ENCODE measurements at regions not wholly inside any gene's neighbourhood (a gene's known extent, or its start where the extent isn't known, plus 50 kb on each side); places are given as distances from the start of the nearest gene placed in this dataset.

DNA sequence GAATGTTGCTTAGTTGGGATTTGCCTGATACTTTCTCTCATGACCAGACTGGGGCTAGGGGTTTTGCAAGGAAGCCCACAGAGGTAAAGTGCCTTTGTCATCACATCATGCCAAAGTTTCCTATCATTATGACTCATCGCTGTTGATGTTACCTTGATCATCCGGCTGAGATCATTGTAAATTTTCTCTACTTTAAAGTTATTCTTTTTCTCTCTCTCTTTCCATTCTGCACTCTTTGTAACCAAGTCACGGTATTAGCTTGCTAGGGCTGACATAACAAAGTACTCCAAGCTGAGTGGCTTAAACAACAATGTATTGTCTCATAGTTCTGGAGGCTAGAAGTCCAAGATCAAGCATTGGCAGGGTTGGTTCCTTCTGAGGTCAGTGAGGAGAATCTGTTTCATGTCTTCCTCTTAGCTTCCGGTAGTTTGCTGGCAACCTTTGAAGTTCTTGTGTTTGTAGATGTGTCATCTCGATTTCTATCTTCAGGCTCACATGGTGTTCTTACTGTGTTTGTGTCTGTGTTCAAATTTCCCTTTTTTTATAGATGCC, 113.0 kb downstream of the DTHD1 start:
- intact Hi-C loops (cut with DNase I; ENCODE audit: low total_unique reads) = no loop called here

DNA sequence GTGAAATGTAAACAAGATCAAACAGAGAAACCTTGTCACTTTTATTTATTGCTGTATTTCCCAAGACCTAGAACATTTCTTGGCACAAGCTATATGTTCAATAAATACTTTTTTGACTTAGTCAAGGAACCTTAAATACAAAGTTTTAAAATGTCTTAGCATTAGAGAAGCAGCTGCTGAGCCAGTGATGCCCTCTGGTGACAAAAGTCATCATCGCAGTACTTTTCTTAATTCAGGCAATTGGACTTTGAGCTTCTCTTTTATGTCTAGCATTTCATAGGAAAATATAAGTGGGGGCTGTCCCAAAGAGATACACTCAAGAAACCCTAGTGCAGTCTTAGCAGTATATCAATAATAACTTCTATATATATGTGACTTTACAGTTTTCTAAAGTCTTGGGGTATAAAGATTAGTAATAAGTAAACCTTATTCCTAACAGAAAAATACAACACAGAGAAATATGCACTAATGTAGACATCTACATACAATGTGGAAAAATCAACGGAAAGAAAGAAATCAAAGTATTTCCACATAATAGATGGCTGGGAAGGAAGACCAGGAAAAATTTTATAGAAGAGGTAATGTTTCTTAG, 118.4 kb downstream of the DTHD1 start:
- Histone ChIP-seq H3K4me3 (no peak overlapping the region), H3K27ac (no peak overlapping the region), H3K9me3 (no peaks in the 10 kb centered on the region), H3K36me3 (no peaks in the 10 kb centered on the region), H3K4me1 (no peaks in the 10 kb centered on the region), H3K27me3 (no peaks in the 10 kb centered on the region)
- no peak for TF ChIP-seq POLR2AphosphoS5 (IDR thresholded peaks at IDR 0.05)
- TF ChIP-seq, protein P1, sequence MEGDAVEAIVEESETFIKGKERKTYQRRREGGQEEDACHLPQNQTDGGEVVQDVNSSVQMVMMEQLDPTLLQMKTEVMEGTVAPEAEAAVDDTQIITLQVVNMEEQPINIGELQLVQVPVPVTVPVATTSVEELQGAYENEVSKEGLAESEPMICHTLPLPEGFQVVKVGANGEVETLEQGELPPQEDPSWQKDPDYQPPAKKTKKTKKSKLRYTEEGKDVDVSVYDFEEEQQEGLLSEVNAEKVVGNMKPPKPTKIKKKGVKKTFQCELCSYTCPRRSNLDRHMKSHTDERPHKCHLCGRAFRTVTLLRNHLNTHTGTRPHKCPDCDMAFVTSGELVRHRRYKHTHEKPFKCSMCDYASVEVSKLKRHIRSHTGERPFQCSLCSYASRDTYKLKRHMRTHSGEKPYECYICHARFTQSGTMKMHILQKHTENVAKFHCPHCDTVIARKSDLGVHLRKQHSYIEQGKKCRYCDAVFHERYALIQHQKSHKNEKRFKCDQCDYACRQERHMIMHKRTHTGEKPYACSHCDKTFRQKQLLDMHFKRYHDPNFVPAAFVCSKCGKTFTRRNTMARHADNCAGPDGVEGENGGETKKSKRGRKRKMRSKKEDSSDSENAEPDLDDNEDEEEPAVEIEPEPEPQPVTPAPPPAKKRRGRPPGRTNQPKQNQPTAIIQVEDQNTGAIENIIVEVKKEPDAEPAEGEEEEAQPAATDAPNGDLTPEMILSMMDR (IDR thresholded peaks at IDR 0.05) = peak in 2 of 3 donors; percentile 11 to 43
- DNase-seq (ENCODE audit: low spot score in 2 of 2) = no peak
- intact Hi-C loops (cut with DNase I; ENCODE audit: low total_unique reads) = loop anchor here (5.0 kb wide), 1 partner anchor 377 kb away; no protein-coding TSS in a partner anchor

More for the DNA sequence above, 113.0 kb downstream of the DTHD1 start:
- Histone ChIP-seq H3K4me1 (no peaks in the 10 kb centered on the region), H3K9me3 (no peaks in the 10 kb centered on the region), H3K36me3 (no peaks in the 10 kb centered on the region), H3K27me3 (no peaks in the 10 kb centered on the region), H3K4me3 (no peak overlapping the region), H3K27ac (no peak overlapping the region)
- DNase-seq (ENCODE audit: low spot score in 2 of 2) = no peak
- TF ChIP-seq, protein P1 (IDR thresholded peaks at IDR 0.05) = no peak

DNA sequence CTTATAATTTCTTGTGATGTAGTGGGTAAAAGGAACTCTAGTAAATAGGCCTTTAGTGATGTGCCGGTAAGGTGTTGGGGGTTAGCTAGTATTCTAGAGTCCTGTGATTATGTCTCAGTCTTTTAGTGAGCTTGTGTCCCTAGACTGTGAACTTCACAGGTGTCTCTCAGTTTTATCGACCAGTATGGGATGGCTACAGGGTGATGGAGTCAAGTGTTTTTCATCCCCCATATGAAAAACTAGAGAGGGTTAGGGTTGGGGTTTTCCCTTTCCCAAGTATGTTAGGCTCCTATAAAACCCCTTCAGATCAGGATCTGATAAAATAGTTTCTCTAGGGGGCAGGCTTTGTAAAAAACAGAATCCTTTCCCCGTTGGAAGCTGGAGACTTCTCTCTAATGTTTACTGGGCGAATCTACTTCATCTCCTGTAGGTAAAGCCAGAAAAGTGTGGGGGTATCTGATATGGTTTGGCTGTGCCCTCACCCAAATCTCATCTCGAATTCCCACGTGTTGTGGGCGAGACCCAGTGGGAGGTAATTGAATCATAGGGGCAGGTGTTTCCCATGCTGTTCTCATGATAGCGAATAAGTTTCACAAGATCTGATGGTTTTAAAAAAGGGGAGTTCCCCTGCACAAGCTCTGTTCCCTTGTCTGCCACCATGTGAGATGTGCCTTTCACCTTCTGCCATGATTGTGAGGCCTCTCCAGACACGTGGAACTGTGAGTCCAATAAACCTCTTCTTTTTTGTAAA, 120.8 kb downstream of the DTHD1 start:
- H3K4me3 ChIP-seq = no peak overlapping the region
- no peak for DNase-seq (ENCODE audit: low spot score in 2 of 2)
- no peaks in the 10 kb centered on the region for H3K9me3 ChIP-seq
- H3K27me3 ChIP-seq = no peaks in the 10 kb centered on the region
- TF ChIP-seq POLR2AphosphoS5 (IDR thresholded peaks at IDR 0.05) = no peak
- TF ChIP-seq, protein P1 (IDR thresholded peaks at IDR 0.05) = no peak
- no peak overlapping the region for H3K27ac ChIP-seq
- no peaks in the 10 kb centered on the region for H3K4me1 ChIP-seq
- intact Hi-C loops (cut with DNase I; ENCODE audit: low total_unique reads) = no loop called here
- no peaks in the 10 kb centered on the region for H3K36me3 ChIP-seq

DNA sequence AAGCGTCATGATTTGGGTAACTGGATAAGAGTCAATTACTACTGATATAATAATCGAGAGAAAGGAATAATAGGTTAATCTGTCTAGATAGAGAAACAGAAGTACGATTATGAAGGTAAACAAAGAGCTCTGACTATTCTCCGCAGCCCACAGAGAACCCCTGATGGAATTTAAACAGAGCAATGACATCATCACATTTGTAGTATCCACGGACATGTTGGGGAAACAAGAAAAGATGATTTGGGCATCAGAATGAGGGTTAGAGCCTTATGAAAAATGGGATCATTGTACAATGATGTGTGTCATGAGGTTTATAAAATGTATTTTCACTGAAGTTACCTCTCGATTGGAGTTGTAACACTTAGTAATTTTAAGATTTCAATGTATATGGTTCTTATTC, 129.9 kb downstream of the DTHD1 start:
- DNase-seq (ENCODE audit: low spot score in 2 of 2) = no peak
- intact Hi-C loops (cut with DNase I; ENCODE audit: low total_unique reads) = no loop called here
- Histone ChIP-seq H3K27me3 (no peaks in the 10 kb centered on the region), H3K4me1 (no peaks in the 10 kb centered on the region), H3K27ac (no peak overlapping the region), H3K36me3 (no peaks in the 10 kb centered on the region), H3K9me3 (no peaks in the 10 kb centered on the region), H3K4me3 (no peak overlapping the region)
- TF ChIP-seq POLR2AphosphoS5 (IDR thresholded peaks at IDR 0.05) = no peak
- TF ChIP-seq POLR2A (IDR thresholded peaks at IDR 0.05) = no peak
- TF ChIP-seq, protein P1 (IDR thresholded peaks at IDR 0.05) = no peak

DNA sequence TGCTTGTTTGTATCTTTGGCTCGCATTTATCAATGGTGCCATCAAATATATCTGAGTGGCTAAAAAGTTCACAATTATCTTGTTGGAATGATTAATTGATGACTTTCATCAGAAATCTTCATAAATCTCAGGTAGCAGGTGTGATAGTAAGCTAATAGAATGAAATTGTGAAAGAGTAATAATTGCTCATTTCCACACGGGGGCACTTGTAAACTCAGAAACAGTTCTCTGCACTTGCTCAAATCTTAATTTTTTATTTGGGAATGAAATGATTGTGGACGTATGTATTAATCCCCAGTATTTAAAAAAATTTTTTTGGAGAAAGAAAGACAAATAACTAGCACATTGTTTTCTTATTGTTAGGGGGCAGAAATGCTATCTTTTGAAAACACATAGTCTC, 132.8 kb downstream of the DTHD1 start:
- no peak overlapping the region for H3K4me3 ChIP-seq
- peaks cover 0 to 2% of the 10 kb centered on the region in 2 donors for H3K27me3 ChIP-seq
- H3K36me3 ChIP-seq = no peaks in the 10 kb centered on the region
- TF ChIP-seq, protein P1 (IDR thresholded peaks at IDR 0.05) = peak in 1 of 3 donors; percentile 23
- no peak for TF ChIP-seq POLR2A (IDR thresholded peaks at IDR 0.05)
- intact Hi-C loops (cut with DNase I; ENCODE audit: low total_unique reads) = no loop called here
- DNase-seq (ENCODE audit: low spot score in 2 of 2) = no peak
- H3K9me3 ChIP-seq = no peaks in the 10 kb centered on the region
- H3K4me1 ChIP-seq = no peaks in the 10 kb centered on the region
- no peak overlapping the region for H3K27ac ChIP-seq
